ENCODE measurements at regions not wholly inside any gene's neighbourhood (a gene's known extent, or its start where the extent isn't known, plus 50 kb on each side); places are given as distances from the start of the nearest gene placed in this dataset.

DNA sequence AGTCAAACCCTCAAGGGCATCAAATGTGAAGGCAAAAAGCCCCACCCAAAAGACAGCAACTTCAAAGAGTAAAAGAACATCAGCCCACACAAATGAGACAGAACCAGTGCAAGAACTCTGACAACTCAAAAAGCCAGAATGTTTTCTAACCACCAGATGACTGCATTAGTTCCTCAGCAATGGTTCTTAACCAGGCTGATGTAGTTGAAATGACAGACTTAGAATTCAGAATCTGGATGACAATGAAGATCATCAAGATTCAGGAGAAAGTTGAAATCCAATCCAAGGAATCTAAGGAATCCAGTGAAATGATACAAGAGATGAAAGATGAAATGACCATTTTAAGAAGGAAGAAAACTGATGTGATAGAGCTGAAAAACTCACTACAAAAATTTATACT is 339.7 kb downstream of the KIF4B start:
- H3K4me1 Mint-ChIP-seq (ENCODE audit: low read depth), result no peaks in the 10 kb centered on the region

DNA sequence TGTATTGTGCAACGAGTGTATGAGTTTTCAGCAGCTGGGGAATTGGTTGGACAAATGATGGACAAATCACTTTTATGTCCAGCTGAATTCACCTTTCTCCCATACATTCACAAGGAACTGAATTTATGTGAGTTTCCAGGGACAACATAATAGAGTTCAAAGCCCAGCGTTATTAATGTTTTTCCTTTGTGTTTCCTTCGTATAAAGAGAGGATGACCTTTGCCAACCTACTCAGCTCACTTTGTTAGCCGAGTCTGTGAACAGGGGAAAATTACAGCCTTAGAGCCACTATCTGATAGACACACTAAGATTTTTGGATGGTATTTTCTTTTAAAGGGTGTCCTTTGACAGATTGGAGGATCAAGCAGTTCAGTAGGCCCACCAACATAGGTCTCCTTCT is 352.5 kb downstream of the KIF4B start:
- no peak overlapping the region for H3K27ac Mint-ChIP-seq
- ChIA-PET POLR2A (no interaction called here), CTCF (no interaction called here)
- DNase-seq (no peak), ATAC-seq (no peak)
- no peaks in the 10 kb centered on the region for H3K27me3 Mint-ChIP-seq
- H3K4me3 Mint-ChIP-seq, result no peak overlapping the region
- H3K9me3 Mint-ChIP-seq, result no peaks in the 10 kb centered on the region
- TF ChIP-seq, protein P1, sequence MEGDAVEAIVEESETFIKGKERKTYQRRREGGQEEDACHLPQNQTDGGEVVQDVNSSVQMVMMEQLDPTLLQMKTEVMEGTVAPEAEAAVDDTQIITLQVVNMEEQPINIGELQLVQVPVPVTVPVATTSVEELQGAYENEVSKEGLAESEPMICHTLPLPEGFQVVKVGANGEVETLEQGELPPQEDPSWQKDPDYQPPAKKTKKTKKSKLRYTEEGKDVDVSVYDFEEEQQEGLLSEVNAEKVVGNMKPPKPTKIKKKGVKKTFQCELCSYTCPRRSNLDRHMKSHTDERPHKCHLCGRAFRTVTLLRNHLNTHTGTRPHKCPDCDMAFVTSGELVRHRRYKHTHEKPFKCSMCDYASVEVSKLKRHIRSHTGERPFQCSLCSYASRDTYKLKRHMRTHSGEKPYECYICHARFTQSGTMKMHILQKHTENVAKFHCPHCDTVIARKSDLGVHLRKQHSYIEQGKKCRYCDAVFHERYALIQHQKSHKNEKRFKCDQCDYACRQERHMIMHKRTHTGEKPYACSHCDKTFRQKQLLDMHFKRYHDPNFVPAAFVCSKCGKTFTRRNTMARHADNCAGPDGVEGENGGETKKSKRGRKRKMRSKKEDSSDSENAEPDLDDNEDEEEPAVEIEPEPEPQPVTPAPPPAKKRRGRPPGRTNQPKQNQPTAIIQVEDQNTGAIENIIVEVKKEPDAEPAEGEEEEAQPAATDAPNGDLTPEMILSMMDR (IDR thresholded peaks at IDR 0.05), result no peak
- H3K4me1 Mint-ChIP-seq (ENCODE audit: low read depth), result no peaks in the 10 kb centered on the region
- no peaks in the 10 kb centered on the region for H3K36me3 Mint-ChIP-seq (ENCODE audit: low read depth)
- intact Hi-C loops (cut with micrococcal nuclease), result no loop called here

More for the DNA sequence above, 339.7 kb downstream of the KIF4B start:
- Mint-ChIP-seq H3K9me3 (peaks cover 17% of the 10 kb centered on the region), H3K4me3 (no peak overlapping the region), H3K36me3 (ENCODE audit: low read depth) (peaks cover 1% of the 10 kb centered on the region), H3K27ac (no peak overlapping the region), H3K27me3 (peaks cover 4% of the 10 kb centered on the region)
- CTCF ChIA-PET, result no interaction called here
- ATAC-seq (no peak), DNase-seq (no peak)
- TF ChIP-seq, protein P1 (IDR thresholded peaks at IDR 0.05), result no peak
- intact Hi-C loops (cut with micrococcal nuclease), result no loop called here
- POLR2A ChIA-PET, result no interaction called here

DNA sequence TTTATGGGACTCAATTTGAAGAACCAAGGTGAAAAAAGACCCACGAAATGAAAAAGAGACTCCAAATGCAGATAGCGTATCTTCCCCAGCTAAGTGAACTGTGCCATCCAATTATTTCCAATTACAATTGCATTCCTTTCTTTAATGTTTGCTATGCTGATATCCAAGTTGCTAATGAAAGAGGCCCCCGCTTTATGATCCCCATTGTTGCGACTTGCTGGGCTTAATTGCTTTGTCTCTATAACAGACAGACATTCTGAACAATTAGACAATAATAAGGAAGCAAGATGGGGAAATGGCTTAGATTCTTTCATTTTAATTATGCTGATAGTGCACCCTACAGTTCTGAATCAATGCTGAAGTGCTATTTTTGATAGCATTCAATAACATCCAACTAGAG is 354.3 kb downstream of the KIF4B start:
- TF ChIP-seq, protein P1 (IDR thresholded peaks at IDR 0.05), result no peak
- Mint-ChIP-seq H3K27ac (no peak overlapping the region), H3K36me3 (ENCODE audit: low read depth) (no peaks in the 10 kb centered on the region), H3K9me3 (no peaks in the 10 kb centered on the region), H3K4me1 (ENCODE audit: low read depth) (no peaks in the 10 kb centered on the region), H3K4me3 (no peak overlapping the region), H3K27me3 (no peaks in the 10 kb centered on the region)
- intact Hi-C loops (cut with micrococcal nuclease), result no loop called here
- ChIA-PET POLR2A (no interaction called here), CTCF (no interaction called here)
- ATAC-seq, result no peak
- DNase-seq, result no peak

DNA sequence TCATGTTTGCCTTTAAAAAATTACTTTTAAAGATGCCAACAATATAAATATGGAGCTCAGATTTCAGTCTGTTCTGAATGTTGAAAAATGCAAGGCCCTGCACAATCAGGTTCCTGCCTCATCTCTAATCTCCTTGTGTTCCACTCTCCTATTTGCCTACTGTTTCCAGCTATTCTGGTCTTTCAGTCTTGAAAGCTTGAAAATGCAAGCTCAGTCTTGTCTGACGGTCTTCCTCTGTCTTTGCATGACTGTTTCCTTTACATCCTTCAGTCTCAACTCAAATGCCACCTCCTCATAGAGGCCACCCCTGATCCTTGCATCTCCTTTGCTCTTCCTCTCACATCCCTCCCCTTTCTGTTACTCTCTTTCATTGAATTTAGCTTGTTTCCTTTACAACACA is 354.9 kb downstream of the KIF4B start:
- ChIA-PET CTCF (no interaction called here), POLR2A (no interaction called here)
- Mint-ChIP-seq H3K27me3 (no peaks in the 10 kb centered on the region), H3K36me3 (ENCODE audit: low read depth) (no peaks in the 10 kb centered on the region), H3K9me3 (no peaks in the 10 kb centered on the region), H3K4me3 (no peak overlapping the region), H3K4me1 (ENCODE audit: low read depth) (no peaks in the 10 kb centered on the region), H3K27ac (no peak overlapping the region)
- intact Hi-C loops (cut with micrococcal nuclease), result no loop called here
- TF ChIP-seq, protein P1 (IDR thresholded peaks at IDR 0.05), result no peak
- no peak for DNase-seq
- ATAC-seq, result no peak

DNA sequence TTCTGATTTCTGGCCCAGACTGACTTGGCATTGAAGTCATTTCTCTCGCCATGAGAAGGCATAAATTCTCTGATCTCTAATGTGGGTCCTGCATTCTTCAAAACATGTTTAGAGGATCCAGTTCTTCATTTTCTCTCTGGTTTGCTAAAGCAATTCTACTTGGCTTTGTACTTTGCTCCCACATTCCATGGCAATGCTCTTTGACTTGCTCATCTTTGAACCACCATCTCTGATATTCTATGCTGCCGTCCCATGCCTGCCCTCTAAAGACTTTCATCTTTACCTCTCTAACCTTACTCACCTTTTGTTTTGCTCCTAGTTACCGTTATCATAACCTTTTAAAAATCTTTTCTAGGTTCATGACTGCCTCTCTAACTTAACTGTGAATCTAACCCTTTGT is 366.9 kb downstream of the KIF4B start:
- ChIA-PET POLR2A (no interaction called here), CTCF (no interaction called here)
- H3K4me1 Mint-ChIP-seq (ENCODE audit: low read depth), result no peaks in the 10 kb centered on the region
- intact Hi-C loops (cut with micrococcal nuclease), result no loop called here
- no peak for ATAC-seq
- H3K27ac Mint-ChIP-seq, result no peak overlapping the region
- TF ChIP-seq, protein P1 (IDR thresholded peaks at IDR 0.05), result no peak
- no peak for DNase-seq
- H3K36me3 Mint-ChIP-seq (ENCODE audit: low read depth), result no peaks in the 10 kb centered on the region
- no peak overlapping the region for H3K4me3 Mint-ChIP-seq
- no peaks in the 10 kb centered on the region for H3K27me3 Mint-ChIP-seq
- H3K9me3 Mint-ChIP-seq, result no peaks in the 10 kb centered on the region

Measured in activated CD8-positive, alpha-beta T cell treated with anti-CD3 and anti-CD28 coated beads for 36 hours (primary cell).